NCI-H2107 treated with DMSO at 0.1 percent for 48 hours (cell line): ENCODE measurements at regions not wholly inside any gene's neighbourhood (a gene's known extent, or its start where the extent isn't known, plus 50 kb on each side); places are given as distances from the start of the nearest gene placed in this dataset.

Experiments
- DNase-seq: peaks from one replicate; lab custom pipeline; 2025; ENCODE audit not compliant: unreplicated experiment; lab: John Stamatoyannopoulos, UW

GRCh38 chr3:159855599-159856346 is 132.9 kb upstream of the IL12A start:
- peak; percentile 63 for DNase-seq

GRCh38 chr3:159856590-159857104 is 132.0 kb upstream of the IL12A start:
- DNase-seq = peak; percentile 92

- DNase-seq = no peak
Observed at GRCh38 chr3:159857840-159858239, 130.8 kb upstream of the IL12A start.

- DNase-seq = no peak
Observed at GRCh38 chr3:159858650-159859049, 130.0 kb upstream of the IL12A start.

- DNase-seq = peak; percentile 55
Observed at GRCh38 chr3:159859424-159859823, 129.2 kb upstream of the IL12A start.

GRCh38 chr3:159859836-159860235 is 128.8 kb upstream of the IL12A start:
- no peak for DNase-seq

GRCh38 chr3:159860269-159861116 is 128.1 kb upstream of the IL12A start:
- DNase-seq = no peak

GRCh38 chr3:159861369-159861987 is 127.2 kb upstream of the IL12A start:
- DNase-seq = no peak

GRCh38 chr3:159865041-159865579 is 123.5 kb upstream of the IL12A start:
- DNase-seq = no peak

GRCh38 chr3:159866201-159866746 is 122.4 kb upstream of the IL12A start:
- DNase-seq = peak; percentile 77

GRCh38 chr3:159867372-159867771 is 121.3 kb upstream of the IL12A start:
- DNase-seq = no peak

- DNase-seq = no peak
Observed at GRCh38 chr3:159870723-159871122, 117.9 kb upstream of the IL12A start.

GRCh38 chr3:159872374-159873109 is 116.1 kb upstream of the IL12A start:
- DNase-seq = peak; percentile 36

- no peak for DNase-seq
Observed at GRCh38 chr3:159875116-159875515, 113.5 kb upstream of the IL12A start.

GRCh38 chr3:159877924-159878323 is 110.7 kb upstream of the IL12A start:
- no peak for DNase-seq

- no peak for DNase-seq
Observed at GRCh38 chr3:159879146-159879545, 109.5 kb upstream of the IL12A start.

GRCh38 chr3:159879598-159879997 is 109.0 kb upstream of the IL12A start:
- no peak for DNase-seq

GRCh38 chr3:159881208-159881607 is 107.4 kb upstream of the IL12A start:
- DNase-seq = no peak

GRCh38 chr3:159881828-159882309 is 106.8 kb upstream of the IL12A start:
- DNase-seq = peak; percentile 74

- DNase-seq = no peak
Observed at GRCh38 chr3:159882367-159882766, 106.3 kb upstream of the IL12A start.
